ENCODE measurements at regions not wholly inside any gene's neighbourhood (a gene's known extent, or its start where the extent isn't known, plus 50 kb on each side); places are given as distances from the start of the nearest gene placed in this dataset.

GRCh38 chr1:55658917-55659316, 443.8 kb upstream of the USP24 start:
- DNase-seq (ENCODE audit: low spot score) = no peak

DNA sequence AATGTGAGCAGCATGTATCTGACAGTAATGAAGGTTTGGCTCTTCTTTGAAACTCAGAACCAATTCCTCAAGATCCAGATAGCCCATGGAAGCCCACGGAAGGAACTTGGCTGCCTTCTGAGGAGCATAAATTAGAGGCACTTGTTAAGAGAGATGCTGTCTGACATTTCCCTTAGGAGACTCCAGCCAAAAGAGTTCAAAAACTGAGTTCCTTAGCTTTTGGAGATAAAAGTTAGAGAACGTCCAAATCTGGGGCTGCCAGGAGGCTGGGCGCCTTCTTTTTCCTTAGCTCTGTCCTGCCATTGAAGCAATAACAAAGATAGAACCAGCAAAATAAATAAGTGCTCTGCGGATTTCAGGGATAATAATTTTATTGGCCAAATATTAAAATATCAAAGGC, 439.6 kb upstream of the USP24 start:
- no peak for DNase-seq (ENCODE audit: low spot score)

GRCh38 chr1:55654171-55654570, 439.0 kb upstream of the USP24 start:
- DNase-seq (ENCODE audit: low spot score) = no peak

GRCh38 chr1:55650444-55650843, 435.3 kb upstream of the USP24 start:
- DNase-seq (ENCODE audit: low spot score) = no peak

GRCh38 chr1:55646181-55646580, 431.0 kb upstream of the USP24 start:
- no peak for DNase-seq (ENCODE audit: low spot score)

DNA sequence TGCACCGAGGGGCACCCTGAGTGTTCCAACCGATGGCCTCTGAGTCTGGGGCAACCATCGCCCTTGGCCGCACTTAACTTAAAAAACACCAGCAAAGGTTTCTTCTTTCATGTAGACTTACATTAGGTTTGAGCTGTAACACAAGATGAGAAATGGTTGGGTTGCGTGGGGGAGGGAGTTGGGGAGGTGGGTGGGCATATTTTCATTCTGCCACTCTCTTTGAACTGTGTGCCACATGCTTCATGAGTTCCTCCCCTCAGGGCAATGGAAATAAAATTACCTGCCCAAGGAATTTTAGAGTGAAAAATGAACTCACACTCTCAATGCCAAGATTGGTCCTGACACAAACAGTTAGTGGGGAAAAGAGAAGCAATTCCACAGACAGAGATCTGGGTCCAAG, 430.1 kb upstream of the USP24 start:
- no peak for DNase-seq (ENCODE audit: low spot score)

DNA sequence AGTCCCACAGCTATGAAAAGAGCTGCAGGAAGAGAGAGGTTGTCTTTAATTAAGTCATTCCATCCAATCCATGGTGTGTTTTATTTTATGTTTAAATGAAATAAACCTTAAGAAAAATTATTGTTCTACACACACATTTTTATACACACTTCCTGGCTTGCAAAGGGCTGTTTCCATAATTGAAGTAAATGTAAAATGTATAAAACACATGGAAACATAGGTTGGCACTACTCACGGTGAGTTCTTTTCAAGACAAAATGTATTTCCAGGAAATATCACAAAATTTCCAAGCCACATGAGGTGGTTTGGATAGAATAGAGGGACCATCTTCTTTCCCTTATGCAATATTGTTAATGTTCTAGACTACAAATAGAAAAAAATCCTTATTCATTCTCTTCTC, 426.8 kb upstream of the USP24 start:
- DNase-seq (ENCODE audit: low spot score) = no peak

- peak; percentile 1 for DNase-seq (ENCODE audit: low spot score)
These were observed 425.7 kb upstream of the USP24 start for GRCh38 chr1:55640708-55641473.

DNA sequence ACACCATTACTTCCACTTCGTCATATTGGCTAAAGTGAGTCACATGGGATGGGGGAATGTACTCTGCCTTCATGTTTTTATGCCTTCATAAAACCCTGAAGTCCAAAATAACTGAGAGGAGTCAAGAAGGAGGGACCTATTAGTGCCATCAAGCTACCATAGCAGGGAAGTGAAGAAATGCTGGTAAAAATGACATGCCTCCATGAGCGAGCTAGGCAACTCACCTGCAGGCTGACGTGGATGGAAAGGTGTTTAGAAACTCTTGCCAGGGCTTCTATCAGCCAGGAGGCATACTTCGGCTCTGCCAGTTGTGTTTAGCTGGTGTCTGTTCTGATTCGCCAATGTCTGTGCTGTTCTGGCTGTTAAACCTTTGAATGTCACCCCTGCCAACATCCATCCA, 424.4 kb upstream of the USP24 start:
- DNase-seq (ENCODE audit: low spot score) = no peak

GRCh38 chr1:55639051-55639450, 423.9 kb upstream of the USP24 start:
- DNase-seq (ENCODE audit: low spot score) = no peak

DNA sequence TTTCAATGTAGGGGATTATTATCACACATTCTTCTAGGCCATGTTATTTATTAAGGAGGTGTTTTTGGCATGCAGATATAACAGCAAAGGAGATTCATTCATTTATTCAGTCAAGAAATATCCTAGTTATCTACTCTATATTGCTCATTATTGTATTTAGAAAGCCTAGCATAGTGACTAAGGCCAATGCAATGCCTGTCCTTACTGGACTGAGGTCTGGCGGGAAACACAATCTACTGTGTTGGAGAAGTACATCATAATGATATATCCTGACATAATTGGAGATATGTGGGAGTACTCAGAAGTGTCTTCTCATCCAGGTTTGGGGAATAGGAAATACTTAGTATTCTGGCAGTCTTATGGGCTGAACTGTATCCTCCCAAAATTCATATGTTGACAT, 421.5 kb upstream of the USP24 start:
- DNase-seq (ENCODE audit: low spot score) = no peak

- no peak for DNase-seq (ENCODE audit: low spot score)
These were observed 420.7 kb upstream of the USP24 start for GRCh38 chr1:55635856-55636255.

DNA sequence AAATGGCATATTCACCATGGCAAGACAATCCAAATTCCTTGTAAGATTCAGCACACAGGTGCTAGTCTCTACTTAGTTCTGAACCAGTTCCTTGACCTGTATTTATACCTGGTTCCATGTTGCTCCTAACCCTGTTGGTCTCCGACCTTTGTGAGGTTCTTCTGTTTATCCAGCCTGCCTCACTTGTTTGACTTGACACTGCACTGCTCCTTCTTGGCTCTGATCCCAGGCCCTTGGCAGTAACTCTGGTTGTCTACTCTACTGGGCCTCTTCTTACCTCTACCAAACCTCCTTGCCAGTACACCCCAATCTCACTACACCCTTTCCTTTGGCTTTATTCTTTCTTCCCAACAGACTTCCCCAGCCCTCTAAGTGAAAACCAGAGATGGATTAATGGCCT, 419.4 kb upstream of the USP24 start:
- DNase-seq (ENCODE audit: low spot score) = no peak

DNA sequence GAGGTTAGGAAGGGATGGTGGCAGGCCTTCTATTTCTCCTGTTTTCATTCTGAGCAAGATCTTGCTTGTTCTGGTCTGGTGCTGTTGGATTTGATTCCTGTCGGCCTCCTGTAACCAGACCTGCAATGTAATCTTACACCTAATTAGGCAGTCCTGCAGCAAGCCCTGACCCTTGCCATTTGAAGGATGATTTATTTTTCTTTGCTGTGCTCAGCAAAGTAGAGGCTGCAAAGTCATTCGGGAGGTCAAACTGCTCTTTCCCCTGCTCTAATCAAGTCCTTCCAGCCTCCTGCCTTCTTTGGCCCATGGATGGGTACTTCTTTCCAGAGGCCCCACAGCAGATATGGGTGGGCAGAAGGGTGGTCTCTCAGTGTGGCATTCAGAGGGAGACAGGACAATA, 417.7 kb upstream of the USP24 start:
- DNase-seq (ENCODE audit: low spot score) = no peak

GRCh38 chr1:55632058-55632457, 416.9 kb upstream of the USP24 start:
- DNase-seq (ENCODE audit: low spot score) = no peak

DNA sequence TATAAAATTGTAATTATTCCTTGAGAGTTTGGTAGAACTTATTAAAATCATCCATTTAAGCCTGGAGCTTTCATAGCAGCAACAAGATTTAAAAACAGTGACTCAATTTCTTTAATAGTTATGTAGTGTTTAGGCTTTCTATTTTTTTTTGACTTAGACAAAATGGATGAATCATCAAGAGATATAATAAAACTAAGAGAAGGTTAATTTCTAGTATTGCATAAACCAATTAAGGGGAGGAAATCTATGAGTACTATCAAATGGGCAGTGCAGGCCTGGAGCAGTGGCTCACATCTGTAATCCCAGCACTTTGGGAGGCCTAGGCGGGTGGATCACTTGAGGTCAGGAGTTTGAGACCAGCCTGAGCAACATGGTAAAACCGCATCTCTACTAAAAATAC, 416.3 kb upstream of the USP24 start:
- DNase-seq (ENCODE audit: low spot score) = no peak

DNA sequence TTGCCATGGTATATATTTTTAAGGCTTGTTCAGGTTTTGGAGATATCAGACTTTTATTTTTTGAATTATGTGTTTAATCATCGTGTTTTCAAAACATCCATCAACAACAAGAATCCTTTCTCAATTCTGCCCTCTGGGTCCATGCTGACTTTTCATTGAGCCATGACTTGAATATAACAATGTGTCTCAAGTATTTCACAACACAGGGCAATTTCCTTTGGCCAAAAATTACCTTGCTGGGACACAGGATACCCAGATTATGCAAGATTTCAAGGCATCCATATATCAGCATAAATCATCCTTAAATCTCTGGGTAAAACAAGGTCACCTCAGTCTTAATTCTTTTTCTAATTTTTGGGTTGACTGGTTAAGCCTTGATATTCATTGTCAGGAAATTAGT, 411.2 kb upstream of the USP24 start:
- no peak for DNase-seq (ENCODE audit: low spot score)

GRCh38 chr1:55624766-55625165, 409.6 kb upstream of the USP24 start:
- DNase-seq (ENCODE audit: low spot score) = no peak

DNA sequence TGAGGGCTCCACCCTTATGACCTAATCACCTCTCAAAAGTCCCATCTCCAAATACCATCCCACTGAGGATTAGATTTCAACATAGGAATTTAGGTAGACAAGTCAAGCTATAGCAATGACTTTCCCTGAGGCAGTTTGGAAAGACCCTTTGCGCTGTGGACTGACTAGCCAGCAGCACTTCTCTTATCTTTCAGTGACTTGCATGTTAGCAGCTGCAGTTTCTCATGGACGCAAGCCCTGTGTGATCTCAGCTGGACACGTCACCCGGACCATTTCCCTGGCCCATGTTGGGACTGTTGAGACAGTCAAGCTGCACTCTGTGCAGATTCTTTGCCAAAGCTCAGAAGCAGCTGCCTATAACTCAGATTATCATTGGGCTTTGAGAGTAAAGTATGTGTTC, 408.1 kb upstream of the USP24 start:
- no peak for DNase-seq (ENCODE audit: low spot score)

GRCh38 chr1:55622074-55622473, 406.9 kb upstream of the USP24 start:
- DNase-seq (ENCODE audit: low spot score) = no peak

- no peak for DNase-seq (ENCODE audit: low spot score)
These were observed 403.0 kb upstream of the USP24 start for GRCh38 chr1:55618199-55618598.

- DNase-seq (ENCODE audit: low spot score) = no peak
These were observed 402.3 kb upstream of the USP24 start for GRCh38 chr1:55617288-55617982.

GRCh38 chr1:55612988-55613387, 397.8 kb upstream of the USP24 start:
- no peak for DNase-seq (ENCODE audit: low spot score)

DNA sequence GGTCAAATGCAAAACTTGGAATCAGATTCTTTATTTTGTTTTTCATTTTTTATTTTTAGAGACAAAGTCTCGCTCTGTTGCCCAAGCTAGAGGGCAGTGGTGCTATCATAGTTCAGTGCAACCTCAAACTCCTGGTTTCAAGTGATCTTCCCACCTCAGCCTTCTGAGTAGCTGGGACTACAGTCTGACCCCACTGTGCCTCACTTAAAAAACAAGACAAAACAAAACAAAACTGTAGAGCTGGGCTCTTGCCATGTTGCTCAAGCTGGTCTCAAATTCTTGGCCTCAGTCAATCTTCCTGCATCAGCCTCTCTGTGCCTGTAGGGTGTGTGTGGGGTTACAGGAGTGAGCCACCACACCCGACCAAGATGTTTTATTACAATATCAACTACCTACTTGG, 396.0 kb upstream of the USP24 start:
- DNase-seq (ENCODE audit: low spot score) = no peak

Measured in CD4-positive, alpha-beta T cell treated with Interleukin-15 for 4 hours (primary cell).